ENCODE measurements at regions not wholly inside any gene's neighbourhood (a gene's known extent, or its start where the extent isn't known, plus 50 kb on each side); places are given as distances from the start of the nearest gene placed in this dataset.

DNA sequence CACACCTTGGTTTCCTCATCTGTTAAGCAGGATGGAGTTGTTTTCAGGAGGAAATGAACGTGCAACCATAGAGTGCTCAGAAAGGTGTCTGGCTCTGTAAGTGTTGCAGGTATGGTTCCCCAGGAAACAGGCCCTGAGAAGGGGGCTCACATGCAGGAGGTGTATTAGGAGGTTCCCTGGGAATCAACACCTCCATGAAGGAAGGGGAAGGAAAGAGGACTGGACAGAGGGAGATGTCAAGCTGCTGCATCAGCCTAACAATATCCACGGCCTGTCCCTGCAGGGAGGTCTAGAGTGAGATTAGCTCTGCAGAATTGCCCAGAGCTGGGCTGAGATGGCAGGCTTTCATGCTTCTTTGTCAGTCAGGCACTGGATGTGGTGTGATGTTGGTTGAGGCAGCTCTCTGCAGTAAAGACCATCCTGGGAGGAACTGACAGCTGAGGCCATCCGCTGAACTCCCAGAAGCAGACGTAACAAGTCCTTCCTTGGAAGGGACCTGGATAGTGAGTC lies 373.3 kb downstream of the ZNF536 start:
- no peak for TF ChIP-seq POLR2A (IDR thresholded peaks at IDR 0.05; ENCODE audit: low read depth, low read length)
- TF ChIP-seq SPI1 (IDR thresholded peaks at IDR 0.05; ENCODE audit: low read depth, low read length) = no peak
- TF ChIP-seq POLR2AphosphoS5 (IDR thresholded peaks at IDR 0.05; ENCODE audit: low read depth, low read length) = no peak
- no peak for TF ChIP-seq TAF1 (IDR thresholded peaks at IDR 0.05; ENCODE audit: low read depth, low read length)
- no peak for TF ChIP-seq POU2F2 (IDR thresholded peaks at IDR 0.05; ENCODE audit: low read depth, low read length)
- TF ChIP-seq PAX5 (IDR thresholded peaks at IDR 0.05; ENCODE audit: insufficient read depth, low read length, severe bottlenecking) = no peak
